ENCODE measurements at regions not wholly inside any gene's neighbourhood (a gene's known extent, or its start where the extent isn't known, plus 50 kb on each side); places are given as distances from the start of the nearest gene placed in this dataset.

- DNase-seq = no peak
Observed at GRCh38 chr3:28907616-28908015, 373.3 kb upstream of the RBMS3 start.

- DNase-seq = no peak
Observed at GRCh38 chr3:28912120-28912885, 368.6 kb upstream of the RBMS3 start.

GRCh38 chr3:28915741-28916500 is 364.9 kb upstream of the RBMS3 start:
- peak; percentile 1 for DNase-seq

- peak; percentile 8 for DNase-seq
Observed at GRCh38 chr3:28916713-28917499, 364.0 kb upstream of the RBMS3 start.

- no peak for DNase-seq
Observed at GRCh38 chr3:28917895-28918475, 362.9 kb upstream of the RBMS3 start.

- DNase-seq = no peak
Observed at GRCh38 chr3:28922376-28922775, 358.5 kb upstream of the RBMS3 start.

- DNase-seq = no peak
Observed at GRCh38 chr3:28923994-28924393, 356.9 kb upstream of the RBMS3 start.

- no peak for DNase-seq
Observed at GRCh38 chr3:28924744-28925360, 356.0 kb upstream of the RBMS3 start.

GRCh38 chr3:28933337-28933736 is 347.5 kb upstream of the RBMS3 start:
- DNase-seq = no peak

- DNase-seq = no peak
Observed at GRCh38 chr3:28934126-28934813, 346.6 kb upstream of the RBMS3 start.

GRCh38 chr3:28935146-28935545 is 345.7 kb upstream of the RBMS3 start:
- DNase-seq = no peak

GRCh38 chr3:28936154-28936553 is 344.7 kb upstream of the RBMS3 start:
- DNase-seq = no peak

GRCh38 chr3:28940530-28940929 is 340.3 kb upstream of the RBMS3 start:
- no peak for DNase-seq

- DNase-seq = no peak
Observed at GRCh38 chr3:28940994-28941393, 339.9 kb upstream of the RBMS3 start.

- DNase-seq = no peak
Observed at GRCh38 chr3:28947061-28947460, 333.8 kb upstream of the RBMS3 start.

- DNase-seq = no peak
Observed at GRCh38 chr3:28947751-28948150, 333.1 kb upstream of the RBMS3 start.

GRCh38 chr3:28948685-28949084 is 332.2 kb upstream of the RBMS3 start:
- no peak for DNase-seq

GRCh38 chr3:28949580-28949979 is 331.3 kb upstream of the RBMS3 start:
- no peak for DNase-seq

- DNase-seq = no peak
Observed at GRCh38 chr3:28950614-28951013, 330.3 kb upstream of the RBMS3 start.

- DNase-seq = no peak
Observed at GRCh38 chr3:28951772-28952556, 328.9 kb upstream of the RBMS3 start.

- no peak for DNase-seq
Observed at GRCh38 chr3:28958656-28959055, 322.2 kb upstream of the RBMS3 start.

Data from NCI-H1436 (cell line).